Prostate gland (tissue), 2 donors: ENCODE measurements at regions not wholly inside any gene's neighbourhood (a gene's known extent, or its start where the extent isn't known, plus 50 kb on each side); places are given as distances from the start of the nearest gene placed in this dataset.
"Not testable (repeated sequence)": the region's sequence is repeated elsewhere in the genome, so short reads cannot be mapped to it uniquely, and the experiment has no call there.

ENCODE experiments used
- DNase-seq: peaks from one replicate; pipeline ENCODE4 v3.0.0-alpha.2; 2019; ENCODE audit warnings: low spot score
- H3K27ac ChIP-seq, 2 donors: fragments of 200-600 bp; sonication (generic); 2 replicates each; pipeline ENCODE4 v1.5.1; 2017 to 2019
- H3K27me3 ChIP-seq: fragments of 200-600 bp; sonication (generic); replicated peaks from 2 replicates; pipeline ENCODE4 v1.5.1; 2019; ENCODE audit not compliant: insufficient read depth
- H3K36me3 ChIP-seq, 2 donors: fragments of 200-600 bp; sonication (generic); 1 replicate in 1 of 2; 2 replicates in 1 of 2; pipeline versions ENCODE4 v1.5.1 to v1.8.1; 2017 to 2019
- H3K4me1 ChIP-seq: fragments of 200-600 bp; sonication (generic); replicated peaks from 2 replicates; pipeline ENCODE4 v1.5.1; 2019
- H3K4me3 ChIP-seq, 2 donors: fragments of 200-600 bp; sonication (generic); 2 replicates each; pipeline ENCODE4 v1.5.1; 2017 to 2019
- H3K9me3 ChIP-seq: fragments of 200-600 bp; sonication (generic); 2 replicates; pipeline ENCODE4 v1.5.1; 2017
- POLR2A ChIP-seq: fragments of 450-650 bp; IDR thresholded peaks from one replicate; pipeline ENCODE4 v1.6.1; 2016; ENCODE audit warnings: antibody characterized with exemption, mild to moderate bottlenecking
- POLR2AphosphoS5 ChIP-seq: sonication (generic); formaldehyde crosslinking; IDR thresholded peaks from one replicate; pipeline ENCODE4 v1.6.1; 2017; ENCODE audit warnings: antibody characterized with exemption
- WGBS: methylation state at CpG from one replicate; pipeline ENCODE4 v1.1.5; 2018; 5-methylcytosine and 5-hydroxymethylcytosine counted together
- intact Hi-C: fragments of 100-400 bp; cut with DNase I; formaldehyde crosslinking; loops from one replicate; pipeline ENCODE4 v1.14.2; 2022
- TF ChIP-seq, protein P1 (sequence below), 4 experiments: fragments of 200-600 bp in 2 of 4; fragments of 450-650 bp in 2 of 4; sonication (generic) in 2 of 4; IDR thresholded peaks; 1 replicate in 3 of 4; 2 replicates in 1 of 4; pipeline ENCODE4 v1.5.1; 2016 to 2019; ENCODE audit warnings: antibody characterized with exemption in 4 of 4, mild to moderate bottlenecking in 2 of 4, moderate library complexity in 2 of 4

DNA sequence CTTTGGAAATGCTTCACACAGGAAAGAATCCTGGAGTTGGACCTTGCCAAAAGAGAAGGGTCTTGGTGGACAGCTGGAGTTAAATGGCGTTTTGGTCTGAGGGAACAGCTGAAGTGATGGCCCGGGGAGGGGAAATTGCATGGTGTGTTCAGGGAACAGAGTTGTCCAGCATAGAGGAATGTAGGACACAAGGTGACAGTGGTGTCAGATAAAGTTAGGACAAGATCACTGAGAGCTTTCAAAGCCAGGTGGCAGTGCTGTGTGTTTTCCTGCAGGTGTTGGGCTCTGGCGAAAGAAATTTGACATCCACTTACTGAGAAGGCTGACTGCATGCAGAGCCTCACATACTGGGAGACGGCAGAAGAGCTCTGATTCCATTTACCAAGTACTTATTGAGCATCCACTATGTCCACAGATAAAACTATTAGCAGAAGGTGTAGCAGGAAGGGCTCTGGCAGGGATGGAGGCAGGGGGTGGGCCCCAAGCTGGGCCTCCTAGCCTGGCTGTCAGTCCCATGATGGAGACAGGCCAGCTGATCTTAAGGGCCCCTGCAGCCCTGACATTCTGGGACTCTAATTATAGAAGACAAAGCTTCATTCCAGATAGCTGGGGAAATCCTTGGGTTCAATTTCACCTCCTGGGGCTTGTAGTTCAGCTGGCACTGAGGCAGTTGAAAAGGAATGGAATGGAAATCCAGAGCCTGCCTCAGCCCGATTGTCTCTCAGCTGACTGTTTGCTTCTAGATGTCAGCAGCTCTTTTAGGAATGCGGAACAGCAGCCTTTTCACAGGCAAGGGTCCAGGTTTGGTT is 150.2 kb upstream of the MAMLD1 start:
- 36% methylated on average over 6 of the region's 6 CpGs for WGBS

DNA sequence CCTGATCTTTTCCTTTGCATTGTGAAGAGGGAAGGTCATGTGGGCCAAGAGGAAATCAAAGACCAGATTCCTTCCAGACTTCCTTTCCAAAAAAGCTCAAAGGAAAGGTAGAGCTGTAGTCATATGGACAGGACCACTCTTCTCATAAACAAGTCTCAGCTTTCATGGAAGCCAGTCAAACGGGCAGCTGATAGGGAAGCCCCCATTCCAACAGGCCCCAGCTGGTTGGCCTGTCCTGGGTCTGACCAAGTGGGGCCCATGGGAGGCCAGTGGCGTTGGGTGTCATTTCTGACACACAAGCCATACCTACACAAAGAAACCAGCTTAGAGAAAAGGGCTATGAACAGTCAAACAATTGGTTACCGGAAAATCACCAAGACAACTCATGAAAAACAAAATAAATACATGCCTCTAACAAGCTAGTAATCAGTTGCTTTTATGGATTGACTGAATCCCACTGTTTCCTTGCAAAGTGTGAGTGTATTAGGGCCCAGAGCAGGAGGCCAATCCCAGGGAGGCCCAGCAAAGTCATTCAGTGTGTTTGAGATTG is 149.6 kb upstream of the MAMLD1 start:
- no peak for DNase-seq
- no peak overlapping the region for H3K27ac ChIP-seq
- no peaks in the 10 kb centered on the region for H3K27me3 ChIP-seq
- no peaks in the 10 kb centered on the region for H3K9me3 ChIP-seq
- intact Hi-C loops = loop anchor here (5.0 kb wide), 1 partner anchor 149 kb away; the partner anchor contains the start of gene MAMLD1
- no peak for TF ChIP-seq POLR2A
- TF ChIP-seq POLR2AphosphoS5 = no peak
- TF ChIP-seq, protein P1, sequence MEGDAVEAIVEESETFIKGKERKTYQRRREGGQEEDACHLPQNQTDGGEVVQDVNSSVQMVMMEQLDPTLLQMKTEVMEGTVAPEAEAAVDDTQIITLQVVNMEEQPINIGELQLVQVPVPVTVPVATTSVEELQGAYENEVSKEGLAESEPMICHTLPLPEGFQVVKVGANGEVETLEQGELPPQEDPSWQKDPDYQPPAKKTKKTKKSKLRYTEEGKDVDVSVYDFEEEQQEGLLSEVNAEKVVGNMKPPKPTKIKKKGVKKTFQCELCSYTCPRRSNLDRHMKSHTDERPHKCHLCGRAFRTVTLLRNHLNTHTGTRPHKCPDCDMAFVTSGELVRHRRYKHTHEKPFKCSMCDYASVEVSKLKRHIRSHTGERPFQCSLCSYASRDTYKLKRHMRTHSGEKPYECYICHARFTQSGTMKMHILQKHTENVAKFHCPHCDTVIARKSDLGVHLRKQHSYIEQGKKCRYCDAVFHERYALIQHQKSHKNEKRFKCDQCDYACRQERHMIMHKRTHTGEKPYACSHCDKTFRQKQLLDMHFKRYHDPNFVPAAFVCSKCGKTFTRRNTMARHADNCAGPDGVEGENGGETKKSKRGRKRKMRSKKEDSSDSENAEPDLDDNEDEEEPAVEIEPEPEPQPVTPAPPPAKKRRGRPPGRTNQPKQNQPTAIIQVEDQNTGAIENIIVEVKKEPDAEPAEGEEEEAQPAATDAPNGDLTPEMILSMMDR (IDR thresholded peaks at IDR 0.05) = no peak
- 62% methylated on average over 3 of the region's 3 CpGs for WGBS
- H3K4me3 ChIP-seq = no peak overlapping the region
- no peaks in the 10 kb centered on the region for H3K36me3 ChIP-seq
- H3K4me1 ChIP-seq = no peaks in the 10 kb centered on the region

More for the DNA sequence above, 150.2 kb upstream of the MAMLD1 start:
- no peaks in the 10 kb centered on the region for H3K9me3 ChIP-seq
- intact Hi-C loops = loop anchor here (5.0 kb wide), 1 partner anchor 149 kb away; the partner anchor contains the start of gene MAMLD1
- TF ChIP-seq POLR2AphosphoS5 = peak; percentile 42
- TF ChIP-seq, protein P1 (IDR thresholded peaks at IDR 0.05) = no peak
- no peak overlapping the region for H3K4me3 ChIP-seq
- no peaks in the 10 kb centered on the region for H3K4me1 ChIP-seq
- H3K27ac ChIP-seq = peak overlapping the region in 1 of 2 donors; percentile 45
- H3K27me3 ChIP-seq = no peaks in the 10 kb centered on the region
- peak; percentile 30 for DNase-seq
- H3K36me3 ChIP-seq = no peaks in the 10 kb centered on the region

DNA sequence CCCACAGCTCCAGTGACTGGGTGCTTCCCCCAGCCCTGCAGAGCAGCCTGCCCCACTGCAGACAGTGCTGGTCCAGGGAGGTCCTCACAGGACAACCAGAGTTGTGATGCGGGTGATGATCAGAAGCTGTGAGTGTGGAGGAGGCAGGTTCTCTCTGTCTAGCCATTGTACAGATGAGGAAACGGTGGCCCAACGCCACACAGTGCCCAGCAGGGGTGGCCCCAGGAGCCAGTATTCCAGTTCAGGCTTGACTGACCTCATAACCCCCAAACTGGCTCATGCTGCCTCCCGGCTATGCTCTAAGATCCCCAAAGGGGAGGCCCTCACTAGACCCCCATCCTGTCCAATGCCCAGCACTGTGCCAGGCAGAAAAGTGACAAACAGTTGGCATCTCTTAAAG is 147.1 kb upstream of the MAMLD1 start:
- H3K9me3 ChIP-seq, H3K36me3 ChIP-seq, H3K4me3 ChIP-seq, H3K27me3 ChIP-seq, DNase-seq, H3K27ac ChIP-seq, H3K4me1 ChIP-seq, intact Hi-C loops: not testable (repeated sequence)
- no CpG with 5 or more reads among the region's 4 CpGs for WGBS

DNA sequence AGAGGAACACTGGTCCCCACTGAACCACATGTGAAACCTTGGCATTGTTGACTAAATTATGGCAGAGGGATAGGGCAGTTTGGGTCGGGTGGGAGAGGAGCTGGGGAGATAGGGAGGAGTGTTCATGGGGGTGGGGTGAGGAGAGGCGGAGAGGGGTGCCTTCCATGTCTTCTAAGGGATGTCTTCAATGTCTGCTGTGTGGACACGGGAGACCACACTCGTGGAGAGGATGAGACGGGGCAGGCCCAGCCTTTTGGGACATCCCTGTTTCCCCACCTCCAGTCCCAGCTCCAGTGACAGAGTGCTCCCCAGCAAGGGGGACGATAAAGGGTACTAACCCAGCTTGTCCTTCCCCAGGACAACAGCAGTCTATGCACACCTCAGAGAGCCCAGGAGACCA is 146.4 kb upstream of the MAMLD1 start:
- no peak for DNase-seq
- Histone ChIP-seq H3K27me3 (no peaks in the 10 kb centered on the region), H3K4me3 (no peak overlapping the region), H3K27ac (no peak overlapping the region), H3K36me3 (no peaks in the 10 kb centered on the region), H3K9me3 (no peaks in the 10 kb centered on the region), H3K4me1 (no peaks in the 10 kb centered on the region)
- intact Hi-C loops = no loop called here
- TF ChIP-seq, protein P1 (IDR thresholded peaks at IDR 0.05) = no peak
- TF ChIP-seq POLR2A (no peak), POLR2AphosphoS5 (no peak)
- WGBS = 75% methylated on average over 1 of the region's 6 CpGs

DNA sequence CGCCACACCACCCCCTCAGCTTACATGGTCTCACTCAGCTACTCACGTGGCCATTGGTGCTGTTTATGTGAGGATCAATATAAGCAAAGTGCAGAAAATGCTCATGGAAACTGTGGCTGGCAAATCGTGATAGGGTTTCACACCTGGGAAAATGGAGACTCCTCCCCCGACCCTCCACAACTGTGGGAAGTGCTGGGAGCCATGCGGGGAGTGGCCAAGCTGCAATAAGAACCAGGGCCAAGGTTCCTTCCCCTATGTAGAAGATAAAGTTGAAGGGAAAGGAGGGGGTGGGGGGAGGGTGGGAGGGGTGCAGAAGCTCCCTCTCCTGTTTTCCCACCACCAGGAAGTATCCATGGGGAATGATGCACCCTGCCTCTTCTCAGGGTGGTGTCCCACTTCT is 145.5 kb upstream of the MAMLD1 start:
- TF ChIP-seq, protein P1 (IDR thresholded peaks at IDR 0.05) = no peak
- TF ChIP-seq POLR2A = no peak
- no peak for TF ChIP-seq POLR2AphosphoS5
- WGBS = 80% methylated on average over 4 of the region's 5 CpGs
- no peaks in the 10 kb centered on the region for H3K4me1 ChIP-seq

More for the DNA sequence above, 145.5 kb upstream of the MAMLD1 start:
- intact Hi-C loops = no loop called here
- no peak overlapping the region for H3K4me3 ChIP-seq
- no peaks in the 10 kb centered on the region for H3K9me3 ChIP-seq
- H3K27ac ChIP-seq = no peak overlapping the region
- no peak for DNase-seq
- no peaks in the 10 kb centered on the region for H3K27me3 ChIP-seq
- no peaks in the 10 kb centered on the region for H3K36me3 ChIP-seq
